Stimulated activated CD4-positive, alpha-beta T cell treated with anti-CD3 and anti-CD28 coated beads, Interleukin-12 subunit alpha, Interleukin-12 subunit beta, amount 100 ng/mL, for 48 hours (primary cell): ENCODE measurements at regions not wholly inside any gene's neighbourhood (a gene's known extent, or its start where the extent isn't known, plus 50 kb on each side); places are given as distances from the start of the nearest gene placed in this dataset.
"Not testable (repeated sequence)": the region's sequence is repeated elsewhere in the genome, so short reads cannot be mapped to it uniquely, and the experiment has no call there.

Experiments
- DNase-seq, 3 donors: peaks; one replicate each; pipeline ENCODE4 v3.0.0-alpha.2; 2020; ENCODE audit warnings: low read depth in 2 of 3, low spot score in 1 of 3

- DNase-seq, result no peak
These were observed 344.2 kb upstream of the KAZN start for GRCh38 chr1:14254251-14254650.

- DNase-seq, result no peak
These were observed 343.3 kb upstream of the KAZN start for GRCh38 chr1:14255233-14255632.

GRCh38 chr1:14255711-14256110 is 342.8 kb upstream of the KAZN start:
- no peak for DNase-seq

GRCh38 chr1:14259191-14259757 is 339.2 kb upstream of the KAZN start:
- no peak for DNase-seq

GRCh38 chr1:14260480-14260879 is 338.0 kb upstream of the KAZN start:
- no peak for DNase-seq

GRCh38 chr1:14261395-14261794 is 337.1 kb upstream of the KAZN start:
- DNase-seq, result no peak

- DNase-seq, result no peak
These were observed 335.8 kb upstream of the KAZN start for GRCh38 chr1:14262637-14263036.

GRCh38 chr1:14263225-14263624 is 335.3 kb upstream of the KAZN start:
- DNase-seq, result no peak

- DNase-seq, result no peak
These were observed 334.8 kb upstream of the KAZN start for GRCh38 chr1:14263671-14264070.

- no peak for DNase-seq
These were observed 333.0 kb upstream of the KAZN start for GRCh38 chr1:14265495-14265894.

- no peak for DNase-seq
These were observed 330.5 kb upstream of the KAZN start for GRCh38 chr1:14267991-14268390.

GRCh38 chr1:14270821-14271220 is 327.7 kb upstream of the KAZN start:
- DNase-seq, result no peak

- no peak for DNase-seq
These were observed 324.7 kb upstream of the KAZN start for GRCh38 chr1:14273811-14274210.

GRCh38 chr1:14279891-14280290 is 318.6 kb upstream of the KAZN start:
- not testable (repeated sequence) for DNase-seq

- DNase-seq, result no peak
These were observed 317.6 kb upstream of the KAZN start for GRCh38 chr1:14280909-14281308.

GRCh38 chr1:14281412-14281811 is 317.1 kb upstream of the KAZN start:
- DNase-seq, result no peak

GRCh38 chr1:14282707-14283106 is 315.8 kb upstream of the KAZN start:
- no peak for DNase-seq

GRCh38 chr1:14285238-14285637 is 313.2 kb upstream of the KAZN start:
- DNase-seq, result no peak

GRCh38 chr1:14291182-14291581 is 307.3 kb upstream of the KAZN start:
- not testable (repeated sequence) for DNase-seq

- no peak for DNase-seq
These were observed 306.0 kb upstream of the KAZN start for GRCh38 chr1:14292520-14292919.

GRCh38 chr1:14294006-14294405 is 304.5 kb upstream of the KAZN start:
- DNase-seq, result no peak

- DNase-seq, result no peak
These were observed 303.5 kb upstream of the KAZN start for GRCh38 chr1:14294860-14295536.

- no peak for DNase-seq
These were observed 301.7 kb upstream of the KAZN start for GRCh38 chr1:14296795-14297194.
